ENCODE measurements at regions not wholly inside any gene's neighbourhood (a gene's known extent, or its start where the extent isn't known, plus 50 kb on each side); places are given as distances from the start of the nearest gene placed in this dataset.
"Not testable (repeated sequence)": the region's sequence is repeated elsewhere in the genome, so short reads cannot be mapped to it uniquely, and the experiment has no call there.

DNA sequence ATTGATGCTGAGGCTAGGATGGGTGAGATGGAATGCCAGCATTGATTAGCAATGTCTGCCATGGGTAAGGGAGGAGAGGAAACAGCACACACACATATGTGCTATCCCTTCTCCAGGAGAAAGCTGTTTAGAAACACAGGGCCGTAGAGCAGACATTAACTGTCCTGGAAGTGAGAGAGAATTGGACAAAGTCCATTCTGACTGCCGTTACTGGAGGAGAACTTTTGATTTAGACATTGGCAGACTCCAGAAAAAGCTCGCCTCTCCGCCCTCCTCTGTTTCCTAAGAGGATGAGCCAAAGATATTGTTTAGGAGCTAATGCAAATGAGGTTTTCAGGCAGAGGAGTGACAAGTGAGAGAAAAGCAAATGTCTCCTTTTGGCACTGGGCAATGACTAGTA, 237.0 kb downstream of the HAPSTR1 start:
- no peak for DNase-seq (ENCODE audit: low spot score)
- in situ Hi-C loops (cut with HindIII; ENCODE audit: low sequenced_read_pairs) = no loop called here

- in situ Hi-C loops (cut with HindIII; ENCODE audit: low sequenced_read_pairs) = no loop called here
- DNase-seq (ENCODE audit: low spot score) = peak; percentile 29
Measured at GRCh38 chr16:9330095-9330494, 238.7 kb downstream of the HAPSTR1 start.

DNA sequence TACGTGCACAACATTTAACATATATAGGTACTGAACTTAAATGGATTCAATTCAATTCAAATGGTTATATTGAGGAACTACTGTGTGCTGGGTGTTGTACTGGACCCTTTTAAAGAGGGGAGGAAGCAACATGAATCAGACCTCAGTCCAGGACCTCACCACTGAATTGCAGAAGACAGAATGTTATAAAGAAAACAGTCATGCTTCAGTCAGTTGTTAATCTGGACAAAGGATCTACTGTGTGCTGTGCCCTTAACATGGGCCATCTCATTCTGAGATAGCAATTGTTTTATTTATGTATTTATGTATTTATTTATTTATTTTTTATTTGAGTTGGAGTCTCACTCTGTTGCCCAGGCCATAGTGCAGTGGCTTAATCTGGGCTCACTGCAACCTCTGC, 240.1 kb downstream of the HAPSTR1 start:
- in situ Hi-C loops (cut with HindIII; ENCODE audit: low sequenced_read_pairs) = no loop called here
- no peak for DNase-seq (ENCODE audit: low spot score)

DNA sequence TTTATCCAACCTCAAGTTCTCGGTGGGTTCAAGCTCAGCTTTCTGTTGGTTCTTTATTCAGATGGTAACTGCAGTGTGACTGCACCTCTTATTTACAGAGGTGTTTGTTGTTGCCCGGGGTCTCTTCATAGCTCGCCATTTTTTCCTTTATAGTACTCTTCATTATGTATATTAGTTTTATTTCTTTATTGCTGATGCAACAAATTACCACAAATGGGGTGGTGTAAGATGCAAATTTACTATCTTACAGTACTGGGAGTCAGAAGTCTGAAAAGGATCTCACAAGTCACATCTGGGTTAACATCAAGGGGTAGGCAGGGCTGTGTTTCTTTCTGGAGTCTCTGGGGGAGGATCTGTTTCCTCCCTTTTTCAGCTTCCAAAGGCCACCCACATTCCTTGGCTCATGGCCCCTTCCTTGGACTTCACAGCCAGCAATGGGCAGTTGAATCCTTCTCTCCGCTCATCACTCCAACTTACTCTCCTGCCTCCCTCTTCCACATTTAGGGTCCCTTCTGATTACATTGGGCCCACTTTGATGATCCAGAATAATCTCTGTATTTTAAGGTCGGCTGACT, 241.2 kb downstream of the HAPSTR1 start:
- in situ Hi-C loops (cut with HindIII; ENCODE audit: low sequenced_read_pairs) = no loop called here
- DNase-seq (ENCODE audit: low spot score) = no peak

GRCh38 chr16:9333469-9333868, 242.0 kb downstream of the HAPSTR1 start:
- DNase-seq (ENCODE audit: low spot score) = no peak
- in situ Hi-C loops (cut with HindIII; ENCODE audit: low sequenced_read_pairs) = no loop called here

GRCh38 chr16:9334103-9334502, 242.7 kb downstream of the HAPSTR1 start:
- no peak for DNase-seq (ENCODE audit: low spot score)
- in situ Hi-C loops (cut with HindIII; ENCODE audit: low sequenced_read_pairs) = no loop called here

DNA sequence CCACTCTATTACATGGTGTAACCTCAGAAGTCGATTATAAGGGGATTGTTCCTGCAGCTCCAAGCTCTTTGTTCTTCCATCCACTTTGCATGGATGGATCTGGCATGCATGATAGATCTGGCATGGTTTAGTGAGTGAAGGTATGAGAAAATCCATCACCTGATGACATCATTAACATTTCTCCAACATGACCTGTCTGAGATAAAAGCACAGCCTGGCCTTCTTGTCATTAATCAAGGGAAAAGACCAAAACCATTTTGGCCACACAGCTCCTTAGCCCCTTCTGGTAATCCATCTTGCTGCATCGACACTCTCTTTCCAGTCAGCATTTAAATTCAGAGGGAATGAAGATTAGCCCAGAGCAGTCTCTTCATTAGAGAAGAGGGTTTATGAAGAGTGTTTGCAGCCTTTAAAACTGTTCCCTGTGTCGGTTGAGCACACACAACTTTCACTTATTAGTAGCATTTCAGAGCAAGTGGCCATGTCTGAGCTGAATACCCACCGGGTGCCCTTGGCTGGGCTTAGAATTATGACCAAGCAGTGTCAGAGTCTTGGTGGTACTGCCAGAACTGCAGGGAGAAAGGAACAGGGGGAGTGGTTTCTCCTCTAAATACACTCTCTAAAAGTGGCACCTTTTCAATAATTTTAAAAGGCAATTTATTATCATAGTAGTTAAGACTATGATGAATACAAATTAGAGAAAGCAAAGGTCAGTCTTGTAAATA, 246.0 kb downstream of the HAPSTR1 start:
- DNase-seq (ENCODE audit: low spot score) = no peak
- in situ Hi-C loops (cut with HindIII; ENCODE audit: low sequenced_read_pairs) = no loop called here

GRCh38 chr16:9338068-9338467, 246.6 kb downstream of the HAPSTR1 start:
- in situ Hi-C loops (cut with HindIII; ENCODE audit: low sequenced_read_pairs) = no loop called here

GRCh38 chr16:9338510-9338909, 247.1 kb downstream of the HAPSTR1 start:
- in situ Hi-C loops (cut with HindIII; ENCODE audit: low sequenced_read_pairs) = no loop called here
- DNase-seq (ENCODE audit: low spot score) = no peak

More at GRCh38 chr16:9338068-9338467, 246.6 kb downstream of the HAPSTR1 start:
- DNase-seq (ENCODE audit: low spot score) = peak; percentile 6

DNA sequence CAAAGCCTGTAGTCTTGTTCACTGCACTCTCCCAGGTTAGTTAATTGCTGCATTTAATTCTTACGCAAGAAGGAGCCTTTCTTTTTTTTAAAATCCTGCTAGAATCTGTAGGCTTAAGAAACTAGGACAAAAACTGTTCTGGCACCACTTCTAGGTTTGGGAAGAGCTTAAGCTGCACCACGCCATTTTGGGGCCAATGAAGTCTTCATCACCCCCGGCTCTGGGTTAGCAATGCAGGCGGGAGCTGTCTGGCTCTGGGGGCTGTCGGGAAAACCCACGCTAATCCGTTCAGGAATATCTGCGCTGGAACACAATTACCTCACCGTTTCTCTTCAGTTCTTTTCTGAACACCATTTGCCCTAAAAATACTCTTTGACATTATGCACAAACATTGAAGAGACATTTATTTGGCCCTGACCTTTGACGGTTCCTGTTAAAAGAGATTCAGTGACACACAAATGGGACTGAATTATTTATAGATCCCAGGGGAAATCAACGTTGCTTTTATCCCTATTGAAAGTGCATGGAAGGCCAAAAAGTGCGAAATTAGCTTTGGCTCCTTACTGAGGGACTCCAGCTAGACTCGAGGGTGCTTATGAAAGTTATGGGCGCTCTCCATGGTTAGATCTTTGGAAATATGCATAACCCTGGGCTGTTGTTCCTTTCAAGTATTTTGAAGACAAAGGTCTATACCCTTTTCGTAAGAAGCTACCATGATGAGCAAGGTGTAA, 249.2 kb downstream of the HAPSTR1 start:
- in situ Hi-C loops (cut with HindIII; ENCODE audit: low sequenced_read_pairs) = no loop called here
- DNase-seq (ENCODE audit: low spot score) = no peak

GRCh38 chr16:9343276-9343675, 251.8 kb downstream of the HAPSTR1 start:
- in situ Hi-C loops (cut with HindIII; ENCODE audit: low sequenced_read_pairs) = no loop called here
- no peak for DNase-seq (ENCODE audit: low spot score)

- DNase-seq (ENCODE audit: low spot score) = no peak
- in situ Hi-C loops (cut with HindIII; ENCODE audit: low sequenced_read_pairs) = no loop called here
Measured at GRCh38 chr16:9344508-9344907, 253.1 kb downstream of the HAPSTR1 start.

- in situ Hi-C loops (cut with HindIII; ENCODE audit: low sequenced_read_pairs) = no loop called here
- no peak for DNase-seq (ENCODE audit: low spot score)
Measured at GRCh38 chr16:9345046-9345445, 253.6 kb downstream of the HAPSTR1 start.

DNA sequence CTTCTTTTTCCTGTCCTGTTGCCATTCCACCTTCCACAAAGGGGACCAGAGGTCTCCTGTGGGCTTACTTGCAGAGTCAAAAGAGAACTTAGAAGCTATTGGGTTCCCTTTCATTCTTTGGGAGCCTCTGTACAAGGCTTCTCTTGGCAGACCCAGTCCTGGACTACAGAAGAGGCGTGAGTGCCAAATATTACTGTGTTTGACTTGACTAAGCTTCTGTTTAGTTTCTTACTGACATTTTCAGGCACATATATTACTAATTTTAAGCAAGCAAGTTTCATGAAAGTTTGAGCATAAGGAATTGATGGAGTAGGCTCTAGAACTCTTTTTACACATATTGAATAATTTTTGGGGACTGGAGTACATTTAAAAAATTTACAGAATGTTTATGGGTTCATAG, 254.4 kb downstream of the HAPSTR1 start:
- in situ Hi-C loops (cut with HindIII; ENCODE audit: low sequenced_read_pairs) = no loop called here
- DNase-seq (ENCODE audit: low spot score) = no peak

- in situ Hi-C loops (cut with HindIII; ENCODE audit: low sequenced_read_pairs) = no loop called here
- DNase-seq (ENCODE audit: low spot score) = no peak
Measured at GRCh38 chr16:9348912-9349311, 257.5 kb downstream of the HAPSTR1 start.

DNA sequence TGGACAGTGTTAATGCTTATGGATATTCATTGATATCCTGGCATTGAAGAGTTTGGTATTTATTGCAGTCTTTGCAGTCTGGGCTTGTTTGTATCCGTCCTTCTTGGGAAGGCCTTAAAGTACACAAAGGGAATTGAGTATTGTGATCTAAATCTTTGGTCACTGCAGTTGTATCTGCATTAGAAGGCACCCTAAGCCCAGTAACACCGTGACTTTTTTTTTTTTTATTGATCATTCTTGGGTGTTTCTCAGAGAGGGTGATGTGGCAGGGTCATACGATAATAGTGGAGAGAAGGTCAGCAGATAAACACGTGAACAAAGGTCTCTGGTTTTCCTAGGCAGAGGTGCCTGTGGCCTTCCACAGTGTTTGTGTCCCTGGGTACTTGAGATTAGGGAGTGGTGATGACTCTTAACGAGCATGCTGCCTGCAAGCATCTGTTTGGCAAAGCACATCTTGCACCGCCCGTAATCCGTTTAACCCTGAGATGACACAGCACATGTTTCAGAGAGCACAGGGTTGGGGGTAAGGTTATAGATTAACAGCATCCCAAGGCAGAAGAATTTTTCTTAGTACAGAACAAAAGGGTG, 258.0 kb downstream of the HAPSTR1 start:
- in situ Hi-C loops (cut with HindIII; ENCODE audit: low sequenced_read_pairs); DNase-seq (ENCODE audit: low spot score): not testable (repeated sequence)

DNA sequence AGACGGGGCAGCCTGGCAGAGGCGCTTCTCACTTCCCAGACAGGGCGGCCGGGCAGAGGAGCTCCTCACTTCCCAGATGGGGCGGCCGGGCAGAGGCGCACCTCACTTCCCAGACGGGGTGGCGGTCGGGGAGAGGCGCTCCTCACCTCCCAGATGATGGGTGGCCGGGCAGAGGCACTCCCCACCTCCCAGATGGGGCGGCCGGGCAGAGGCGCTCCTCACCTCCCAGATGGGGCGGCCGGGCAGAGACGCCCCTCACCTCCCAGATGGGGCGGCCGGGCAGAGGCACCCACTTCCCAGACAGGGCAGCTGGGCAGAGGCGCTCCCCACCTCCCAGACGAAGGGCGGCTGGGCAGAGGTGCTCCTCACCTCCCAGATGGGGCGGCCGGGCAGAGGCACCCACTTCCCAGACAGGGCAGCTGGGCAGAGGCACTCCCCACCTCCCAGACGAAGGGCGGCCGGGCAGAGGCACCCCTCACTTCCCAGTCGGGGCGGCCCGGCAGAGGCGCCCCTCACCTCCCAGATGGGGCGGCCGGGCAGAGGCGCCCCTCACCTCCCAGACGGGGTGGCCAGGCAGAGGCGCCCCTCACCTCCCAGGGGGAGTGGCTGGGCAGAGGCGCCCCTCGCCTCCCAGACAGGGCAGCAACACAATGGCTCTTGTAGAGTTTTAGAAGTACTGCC, 258.8 kb downstream of the HAPSTR1 start:
- DNase-seq (ENCODE audit: low spot score); in situ Hi-C loops (cut with HindIII; ENCODE audit: low sequenced_read_pairs): not testable (repeated sequence)

DNA sequence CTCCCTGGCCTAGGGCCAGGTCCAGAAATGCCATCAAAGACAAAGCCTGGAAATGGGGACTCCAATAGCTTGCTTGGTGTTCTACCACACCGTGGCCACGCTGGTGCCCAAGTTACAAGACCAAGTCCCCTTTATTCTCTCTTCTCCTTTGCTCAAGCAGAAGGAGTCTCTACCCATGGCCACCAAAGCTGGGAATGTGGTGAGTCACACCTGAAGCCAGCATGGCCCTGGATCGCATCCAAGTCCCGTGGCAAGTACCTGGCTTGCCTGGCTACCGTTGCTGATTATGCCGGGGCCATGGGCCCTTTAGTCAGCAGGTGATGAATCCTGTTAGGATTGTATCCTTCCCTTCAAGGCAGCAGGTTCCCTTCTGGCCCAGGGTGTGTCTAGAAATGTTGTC, 260.0 kb downstream of the HAPSTR1 start:
- DNase-seq (ENCODE audit: low spot score) = no peak
- in situ Hi-C loops (cut with HindIII; ENCODE audit: low sequenced_read_pairs) = no loop called here

- no peak for DNase-seq (ENCODE audit: low spot score)
- in situ Hi-C loops (cut with HindIII; ENCODE audit: low sequenced_read_pairs) = no loop called here
Measured at GRCh38 chr16:9351841-9352434, 260.5 kb downstream of the HAPSTR1 start.
